HEK293T (cell line): ENCODE measurements at regions not wholly inside any gene's neighbourhood (a gene's known extent, or its start where the extent isn't known, plus 50 kb on each side); places are given as distances from the start of the nearest gene placed in this dataset.
"Not testable (repeated sequence)": the region's sequence is repeated elsewhere in the genome, so short reads cannot be mapped to it uniquely, and the experiment has no call there.

Source experiments
- CTCF ChIA-PET: fragments of 350-600 bp; formaldehyde crosslinking; extraction: SDS; loops from one replicate; lab custom pipeline; 2021; ENCODE audit warnings: antibody characterized with exemption, inconsistent platforms; lab: Yijun Ruan, JAX
- POLR2A ChIA-PET: fragments of 350-600 bp; formaldehyde crosslinking; extraction: SDS; loops from one replicate; lab custom pipeline; 2020; ENCODE audit warnings: antibody characterized with exemption, inconsistent platforms; lab: Yijun Ruan, JAX
- DNase-seq: peaks from one replicate; pipeline ENCODE4 v3.0.0; 2012; ENCODE audit warnings: mixed read lengths; ENCODE audit errors: extremely low spot score
- BHLHE40 ChIP-seq: fragments of 450-650 bp; IDR thresholded peaks from 2 replicates; pipeline ENCODE4 v1.6.1; 2016; ENCODE audit warnings: mild to moderate bottlenecking, moderate library complexity, borderline replicate concordance
- CTBP1 ChIP-seq: fragments of 450-650 bp; IDR thresholded peaks from 2 replicates; pipeline ENCODE4 v1.6.1; 2016; ENCODE audit warnings: borderline replicate concordance
- ELF4 ChIP-seq: fragments of 450-650 bp; IDR thresholded peaks from 2 replicates; pipeline ENCODE4 v1.6.1; 2017; ENCODE audit warnings: antibody characterized with exemption
- FOXA1 ChIP-seq: fragments of 450-650 bp; IDR thresholded peaks from 2 replicates; pipeline ENCODE4 v1.6.1; 2016; ENCODE audit warnings: mild to moderate bottlenecking
- FOXK2 ChIP-seq: fragments of 450-650 bp; IDR thresholded peaks from 2 replicates; pipeline ENCODE4 v1.6.1; 2016; ENCODE audit warnings: mild to moderate bottlenecking
- FOXM1 ChIP-seq: fragments of 450-650 bp; IDR thresholded peaks from 2 replicates; pipeline ENCODE4 v1.6.1; 2017; ENCODE audit warnings: mild to moderate bottlenecking, borderline replicate concordance
- HDGF ChIP-seq: fragments of 450-650 bp; IDR thresholded peaks from 2 replicates; pipeline ENCODE4 v1.6.1; 2017; ENCODE audit warnings: antibody characterized with exemption, borderline replicate concordance
- LEF1 ChIP-seq: fragments of 450-650 bp; IDR thresholded peaks from 2 replicates; pipeline ENCODE4 v1.6.1; 2017; ENCODE audit warnings: mild to moderate bottlenecking, borderline replicate concordance
- NFRKB ChIP-seq: fragments of 450-650 bp; IDR thresholded peaks from 2 replicates; pipeline ENCODE4 v1.6.1; 2016; ENCODE audit warnings: mild to moderate bottlenecking, moderate library complexity
- SP1 ChIP-seq: fragments of 450-650 bp; IDR thresholded peaks from 2 replicates; pipeline ENCODE4 v1.6.1; 2017
- SUZ12 ChIP-seq: fragments of 450-650 bp; IDR thresholded peaks from 2 replicates; pipeline ENCODE4 v1.6.1; 2016; ENCODE audit warnings: mild to moderate bottlenecking
- TARDBP ChIP-seq: fragments of 450-650 bp; IDR thresholded peaks from 2 replicates; pipeline ENCODE4 v1.6.1; 2016
- ZNF384 ChIP-seq: fragments of 450-650 bp; IDR thresholded peaks from 2 replicates; pipeline ENCODE4 v1.6.1; 2016
- TF ChIP-seq, protein P1 (sequence below): fragments of 450-650 bp; IDR thresholded peaks from 2 replicates; pipeline ENCODE4 v1.6.1; 2016

DNA sequence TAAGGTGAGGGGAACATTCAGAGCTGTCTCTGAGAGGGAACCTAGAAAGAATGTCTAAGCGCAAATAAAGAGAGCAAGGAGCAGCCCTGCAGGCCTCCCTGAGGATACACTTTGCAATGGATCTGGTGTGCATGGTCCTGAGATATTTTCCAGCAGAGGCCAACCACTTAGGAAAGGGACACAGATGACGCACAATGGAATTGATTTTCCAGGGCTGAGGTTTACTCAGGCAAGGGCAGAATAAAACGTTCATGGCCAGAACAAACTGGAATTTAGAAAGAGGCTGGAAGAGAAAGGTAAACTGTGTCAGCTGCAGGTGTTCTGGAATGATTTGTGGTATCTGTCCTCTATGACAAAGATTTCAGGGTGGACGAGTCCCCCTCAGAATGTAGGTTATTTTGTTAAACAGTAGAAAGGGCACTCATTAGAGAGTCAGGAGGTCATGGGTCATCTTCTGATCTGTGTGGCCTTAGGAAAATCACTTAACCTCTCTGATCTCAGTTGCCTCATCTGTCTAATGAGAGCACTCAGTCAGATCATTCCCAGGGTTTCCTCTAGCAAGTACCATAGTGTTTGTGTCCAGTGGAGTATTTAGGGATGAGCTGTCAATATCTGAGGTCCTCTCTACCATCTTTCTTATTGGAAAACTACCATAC, 61.8 kb upstream of the PGBD5 start:
- TF ChIP-seq FOXK2 (no peak), HDGF (no peak), LEF1 (no peak), TARDBP (no peak), ELF4 (no peak), SUZ12 (no peak), SP1 (no peak), CTBP1 (no peak), FOXA1 (no peak), NFRKB (no peak), ZNF384 (no peak), BHLHE40 (no peak)
- TF ChIP-seq, protein P1, sequence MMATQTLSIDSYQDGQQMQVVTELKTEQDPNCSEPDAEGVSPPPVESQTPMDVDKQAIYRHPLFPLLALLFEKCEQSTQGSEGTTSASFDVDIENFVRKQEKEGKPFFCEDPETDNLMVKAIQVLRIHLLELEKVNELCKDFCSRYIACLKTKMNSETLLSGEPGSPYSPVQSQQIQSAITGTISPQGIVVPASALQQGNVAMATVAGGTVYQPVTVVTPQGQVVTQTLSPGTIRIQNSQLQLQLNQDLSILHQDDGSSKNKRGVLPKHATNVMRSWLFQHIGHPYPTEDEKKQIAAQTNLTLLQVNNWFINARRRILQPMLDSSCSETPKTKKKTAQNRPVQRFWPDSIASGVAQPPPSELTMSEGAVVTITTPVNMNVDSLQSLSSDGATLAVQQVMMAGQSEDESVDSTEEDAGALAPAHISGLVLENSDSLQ, result no peak
- CTCF ChIA-PET, result no interaction called here
- no peak for DNase-seq

DNA sequence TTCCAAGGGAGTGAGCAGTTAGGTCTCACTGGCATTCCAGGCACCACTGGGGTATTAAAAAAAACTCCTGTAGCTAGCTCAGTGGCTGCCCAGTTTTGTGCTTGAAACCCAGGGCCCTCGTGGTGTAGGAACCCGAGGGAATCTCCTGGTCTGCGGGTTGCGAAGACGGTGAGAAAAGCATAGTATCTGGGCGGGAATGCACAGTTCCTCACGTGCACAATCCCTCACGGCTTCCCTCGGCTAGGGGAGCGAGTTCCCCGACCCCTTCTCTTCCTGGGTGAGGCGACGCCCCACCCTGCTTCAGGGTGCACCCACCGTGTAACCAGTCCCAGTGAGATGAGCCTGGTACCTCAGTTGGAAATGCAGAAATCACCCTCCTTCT, 50.5 kb upstream of the PGBD5 start:
- ChIA-PET POLR2A (no interaction called here), CTCF (no interaction called here)
- no peak for TF ChIP-seq FOXM1
- TF ChIP-seq SP1, result no peak
- TF ChIP-seq, protein P1, result no peak
- no peak for TF ChIP-seq NFRKB
- TF ChIP-seq FOXA1, result no peak
- TF ChIP-seq FOXK2, result no peak
- TF ChIP-seq SUZ12, result no peak
- DNase-seq, result no peak

More for the DNA sequence above, 61.8 kb upstream of the PGBD5 start:
- POLR2A ChIA-PET, result no interaction called here

DNA sequence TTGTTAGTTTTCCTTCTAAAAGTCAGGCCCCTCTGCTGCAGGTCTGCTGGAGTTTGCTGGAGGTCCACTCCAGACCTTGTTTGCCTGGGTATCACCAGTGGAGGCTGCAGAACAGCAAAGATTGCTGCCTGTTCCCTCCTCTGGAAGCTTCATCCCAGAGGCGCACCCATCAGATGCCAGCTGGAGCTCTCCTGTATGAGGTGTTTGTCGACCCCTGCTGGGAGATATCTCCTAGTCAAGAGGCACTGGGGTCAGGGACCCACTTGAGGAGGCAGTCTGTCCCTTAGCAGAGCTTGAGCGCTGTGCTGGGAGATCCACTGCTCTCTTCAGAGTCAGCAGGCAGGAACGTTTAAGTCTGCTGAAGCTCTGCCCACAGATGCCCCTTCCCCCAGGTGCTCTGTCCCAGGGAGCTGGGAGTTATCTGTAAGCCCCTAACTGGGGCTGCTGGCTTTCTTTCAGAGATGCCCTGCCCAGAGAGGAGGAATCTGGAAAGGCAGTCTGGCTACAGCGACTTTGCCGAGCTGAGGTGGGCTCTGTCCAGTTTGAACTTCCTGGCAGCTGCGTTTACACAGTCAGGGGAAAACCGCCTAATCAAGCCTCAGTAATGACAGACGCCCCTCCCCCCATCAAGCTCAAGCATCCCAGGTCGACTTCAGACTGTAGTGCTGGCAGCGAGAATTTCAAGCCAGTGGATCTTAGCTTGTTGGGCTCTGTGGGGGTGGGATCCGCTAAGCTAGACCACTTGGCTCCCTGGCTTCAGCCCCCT, 49.9 kb upstream of the PGBD5 start:
- CTCF ChIA-PET, POLR2A ChIA-PET, DNase-seq: not testable (repeated sequence)
